Kidney capillary endothelial cell (primary cell): ENCODE measurements at regions not wholly inside any gene's neighbourhood (a gene's known extent, or its start where the extent isn't known, plus 50 kb on each side); places are given as distances from the start of the nearest gene placed in this dataset.
"Not testable (repeated sequence)": the region's sequence is repeated elsewhere in the genome, so short reads cannot be mapped to it uniquely, and the experiment has no call there.

Experiments
- DNase-seq: peaks from one replicate; pipeline ENCODE4 v3.0.0-alpha.2; 2018; ENCODE audit warnings: low spot score

DNA sequence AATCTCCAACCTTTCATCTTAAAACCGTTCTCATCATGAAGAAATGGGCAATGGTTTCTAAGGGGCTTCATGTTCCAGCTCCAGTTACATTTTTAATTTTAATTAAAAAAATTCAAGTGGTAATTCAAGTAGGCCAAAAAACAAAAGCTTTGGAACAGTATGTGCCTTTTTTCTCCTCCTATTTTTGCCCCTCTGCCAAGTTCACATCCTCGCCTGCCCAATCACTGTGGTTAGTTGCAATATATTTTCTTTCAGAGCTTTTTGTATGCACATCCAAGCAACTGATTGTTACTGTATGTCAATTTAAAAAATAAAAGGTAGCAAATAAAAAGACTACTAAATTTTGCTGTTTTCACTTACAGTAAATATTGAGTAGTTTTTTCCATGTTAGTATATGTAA, 99.8 kb upstream of the B3GAT2 start:
- no peak for DNase-seq

DNA sequence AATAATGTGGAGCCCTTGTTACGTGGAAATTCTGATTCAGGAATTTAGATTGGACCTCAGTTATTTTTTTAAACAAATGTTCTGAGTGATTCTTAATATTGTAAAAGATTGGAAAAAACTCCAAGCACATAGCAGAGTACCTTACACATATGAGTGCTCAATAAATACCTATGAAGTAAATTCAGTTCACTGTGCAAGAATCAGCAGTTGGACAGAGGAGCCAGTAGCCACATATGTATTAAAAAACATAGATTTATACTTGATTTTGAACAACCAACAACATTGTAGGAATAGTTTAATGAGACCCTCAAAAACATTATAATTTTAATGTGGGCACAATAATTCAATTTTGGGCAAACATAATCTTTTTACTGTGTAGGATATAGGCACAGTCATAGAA, 109.3 kb upstream of the B3GAT2 start:
- DNase-seq = no peak

DNA sequence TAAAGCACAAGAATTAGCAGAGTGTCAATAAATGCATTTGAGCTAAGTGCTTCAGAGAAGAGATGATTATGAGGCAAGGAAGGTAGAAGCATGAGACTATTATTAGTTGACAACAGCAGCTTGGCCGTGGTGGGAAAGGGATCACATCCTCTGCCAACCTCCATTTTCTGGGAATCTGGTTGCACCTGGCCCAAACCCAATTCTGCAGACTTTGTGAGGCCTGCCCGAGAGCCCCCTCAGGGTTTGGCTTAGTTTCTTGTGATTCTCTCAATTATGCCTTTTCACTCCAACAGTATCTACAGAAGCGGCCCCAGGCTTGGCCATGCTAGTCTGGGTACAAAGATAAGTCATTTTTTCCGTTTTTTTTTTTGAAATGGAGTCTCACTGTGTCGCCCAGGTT, 111.0 kb upstream of the B3GAT2 start:
- DNase-seq = no peak

DNA sequence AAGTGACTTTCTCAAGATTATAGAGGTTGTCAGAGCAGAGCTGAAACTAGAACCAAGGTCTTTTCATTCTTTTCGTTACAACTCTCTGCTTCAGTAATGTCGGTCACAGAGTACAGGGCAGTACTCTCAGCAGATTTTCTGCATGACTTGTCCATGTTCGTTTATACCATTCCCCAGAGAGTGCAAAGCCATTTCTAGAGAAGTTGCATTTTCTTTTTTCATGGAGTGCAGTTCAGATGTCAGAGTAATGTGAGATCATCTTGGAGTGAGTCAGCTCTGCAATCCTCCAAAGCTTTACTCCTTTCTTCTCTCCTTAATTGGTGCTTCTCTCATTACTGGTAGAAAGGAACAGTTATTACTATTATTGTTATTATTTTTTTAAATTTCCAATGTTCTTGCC, 115.6 kb upstream of the B3GAT2 start:
- DNase-seq = no peak

DNA sequence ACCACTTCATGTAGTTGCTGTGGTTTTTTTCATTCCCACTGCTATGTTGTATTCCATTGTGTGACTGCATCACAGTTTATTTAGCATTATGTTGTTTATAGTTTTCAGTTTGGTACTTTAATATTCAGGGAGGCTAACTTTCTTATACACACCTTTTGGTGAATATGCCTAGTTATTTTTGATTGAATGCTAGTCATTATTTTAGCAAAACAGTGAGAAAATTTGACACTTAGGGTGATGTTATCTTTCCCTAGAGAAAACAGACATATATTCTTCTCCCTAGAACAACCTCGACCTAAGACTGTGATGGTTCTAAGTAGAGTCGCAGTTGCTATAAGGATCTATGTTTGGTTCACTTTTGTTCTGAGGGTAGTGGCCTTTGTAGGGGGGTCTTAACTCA, 120.8 kb upstream of the B3GAT2 start:
- DNase-seq = no peak

DNA sequence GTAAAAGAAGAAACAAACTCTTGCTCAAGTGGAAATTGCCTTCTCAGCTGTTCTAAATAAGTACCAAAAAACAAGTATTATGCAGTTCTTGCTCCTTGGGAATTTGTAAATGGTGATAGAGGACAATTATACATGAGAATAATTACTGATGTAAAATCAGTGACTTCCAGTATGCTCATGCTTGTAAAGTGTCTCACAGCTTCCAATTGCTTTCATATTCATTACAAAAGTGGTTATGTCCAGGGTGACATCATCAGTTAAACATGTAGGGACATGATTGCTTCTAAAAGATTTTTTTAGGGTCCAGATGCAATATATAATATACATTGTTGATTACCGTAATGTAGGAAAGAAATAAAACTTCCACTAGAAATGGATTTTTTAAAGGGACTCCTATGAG, 122.8 kb upstream of the B3GAT2 start:
- DNase-seq = no peak

DNA sequence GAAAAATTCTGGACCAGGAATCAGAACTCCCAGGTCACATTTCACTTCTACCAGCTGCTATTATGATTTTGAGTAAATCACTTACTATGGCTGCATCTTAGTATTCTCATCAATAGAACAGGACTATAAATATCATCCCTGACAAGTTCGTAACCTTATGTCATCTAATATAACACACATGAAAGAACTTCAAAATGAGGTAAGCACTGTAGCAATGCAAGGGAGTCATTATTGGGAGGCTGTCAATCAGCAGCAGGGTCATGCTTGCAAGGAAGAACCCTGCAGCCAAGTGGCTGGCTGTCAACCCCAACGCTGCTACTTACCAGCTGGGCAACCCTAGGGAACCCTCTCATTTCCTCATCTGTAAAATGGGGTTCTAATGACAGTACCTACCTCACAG, 123.3 kb upstream of the B3GAT2 start:
- no peak for DNase-seq

DNA sequence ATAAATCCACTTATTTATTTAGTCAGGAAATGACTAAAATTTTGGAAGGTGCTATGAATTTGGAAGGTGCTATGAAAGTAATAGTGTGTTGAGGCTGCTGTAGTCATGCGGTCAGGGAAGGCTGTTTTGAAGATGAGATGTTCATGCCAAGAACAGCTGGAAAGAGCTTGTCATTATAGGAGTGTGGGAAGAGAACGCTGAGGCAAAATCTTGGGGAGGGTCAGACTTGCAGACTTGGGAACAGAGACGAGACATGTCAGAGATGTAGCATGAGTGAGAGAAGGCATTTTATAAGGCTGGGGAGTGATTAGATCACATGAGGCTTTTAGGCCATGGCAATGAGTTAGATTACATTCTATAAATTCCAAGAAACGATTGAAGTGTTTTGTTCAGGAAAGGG, 124.0 kb upstream of the B3GAT2 start:
- DNase-seq = no peak

DNA sequence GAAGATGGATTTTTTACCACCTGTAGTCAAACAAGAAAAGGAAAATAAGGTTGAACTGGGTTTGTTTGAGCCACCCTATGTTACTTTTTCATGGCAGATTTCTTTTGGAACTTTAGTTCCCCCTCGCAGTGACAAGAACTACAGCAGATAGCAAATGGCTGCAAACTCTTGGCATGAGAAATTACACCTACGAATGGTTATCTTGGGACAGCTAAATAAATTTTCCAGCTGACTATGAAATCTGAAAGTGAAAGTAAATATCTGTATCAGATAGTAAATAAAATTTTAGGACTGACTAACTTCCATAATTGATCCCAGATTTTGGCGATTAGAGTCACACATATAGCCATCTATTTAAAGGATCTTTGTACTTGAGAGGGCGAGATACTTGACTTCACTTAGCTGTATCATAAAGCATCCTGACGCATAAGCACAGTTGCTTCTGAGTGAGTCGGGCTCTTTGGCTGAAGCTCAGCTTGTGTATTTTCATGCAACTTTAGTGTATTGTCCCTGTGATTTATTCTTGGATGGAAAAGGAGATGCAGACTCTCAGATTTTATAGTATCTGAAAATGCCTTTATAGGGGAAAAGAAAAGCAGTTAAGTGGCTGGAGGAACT, 125.3 kb upstream of the B3GAT2 start:
- DNase-seq = peak; percentile 23

DNA sequence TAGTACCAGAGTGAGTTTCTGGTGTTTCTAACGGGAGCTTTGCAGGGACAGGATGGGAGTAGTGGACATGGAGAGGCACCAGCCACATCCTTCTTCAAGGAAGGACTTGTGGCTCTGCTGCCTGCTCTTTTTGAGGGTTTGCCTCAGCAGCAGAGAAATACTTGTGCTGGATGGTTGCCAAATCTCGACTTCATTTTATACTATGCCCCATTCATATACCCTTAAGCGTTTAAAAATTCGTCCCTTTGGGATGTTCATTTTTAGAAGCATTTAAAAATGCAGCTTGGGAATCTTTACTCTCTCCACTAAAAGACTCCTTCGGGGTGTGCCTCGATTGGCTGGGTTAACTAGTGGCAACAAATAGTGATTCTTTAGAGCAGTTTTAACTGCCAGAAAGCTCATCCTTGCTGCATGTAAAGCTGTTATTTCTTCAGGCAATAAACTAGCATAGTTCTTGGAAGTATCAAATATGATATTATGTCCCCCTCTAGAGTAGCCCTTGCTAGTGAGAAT, 126.5 kb upstream of the B3GAT2 start:
- no peak for DNase-seq

DNA sequence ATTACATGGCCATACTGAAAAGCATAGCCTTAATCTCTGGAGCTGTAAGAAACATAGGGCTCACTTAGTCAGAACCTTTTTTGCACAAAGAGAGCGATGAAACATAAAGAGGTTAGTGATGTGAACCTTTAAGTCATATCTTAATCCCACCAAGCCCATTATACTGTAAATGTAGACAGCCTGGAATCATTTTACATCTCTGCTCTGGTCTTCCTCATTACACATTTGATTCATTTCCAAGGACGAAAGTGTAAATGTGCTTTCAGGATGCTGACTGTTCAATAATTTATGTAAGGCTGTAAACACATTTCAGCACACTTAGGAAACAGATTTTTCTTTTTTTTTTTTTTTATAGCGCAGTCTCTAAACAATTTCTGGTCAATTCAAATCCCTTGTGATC, 131.3 kb upstream of the B3GAT2 start:
- no peak for DNase-seq

DNA sequence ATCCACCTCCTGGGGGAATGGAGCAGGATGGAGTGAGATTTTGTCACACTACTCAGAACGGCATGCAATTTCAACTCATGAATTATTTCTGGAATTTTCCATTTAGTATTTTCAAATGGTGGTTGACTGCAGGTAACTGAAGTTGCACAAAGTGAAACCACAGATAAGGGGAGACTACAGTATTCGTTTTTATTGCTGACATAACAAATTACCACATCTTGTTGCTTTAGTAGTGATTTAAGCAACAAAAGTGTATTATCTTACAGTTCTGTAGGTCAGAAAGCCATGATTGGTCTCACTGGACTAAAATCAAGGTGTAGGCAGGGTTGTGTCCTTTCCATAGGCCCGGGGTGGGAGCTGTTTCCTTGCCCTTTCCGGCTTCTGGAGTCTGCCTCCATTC, 133.4 kb upstream of the B3GAT2 start:
- no peak for DNase-seq

DNA sequence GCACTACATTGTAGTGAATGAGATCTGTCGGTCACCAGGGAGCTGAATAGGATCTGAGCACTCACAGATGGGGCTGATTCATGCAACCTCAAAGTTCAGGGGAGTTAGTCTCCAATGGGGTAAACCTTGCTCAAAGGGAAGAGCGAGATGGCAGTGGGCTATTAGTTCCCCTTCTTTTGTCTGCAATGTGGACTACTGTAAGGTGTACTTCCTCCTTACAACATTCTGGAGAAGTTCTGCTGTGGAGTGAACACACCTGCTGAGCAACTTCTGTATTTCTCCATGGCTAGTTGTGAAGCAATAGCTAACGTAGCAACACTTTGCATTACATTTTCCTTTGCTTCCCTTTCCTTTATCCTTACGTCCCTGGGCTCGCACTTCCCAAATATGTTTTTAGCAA, 134.3 kb upstream of the B3GAT2 start:
- DNase-seq = no peak

DNA sequence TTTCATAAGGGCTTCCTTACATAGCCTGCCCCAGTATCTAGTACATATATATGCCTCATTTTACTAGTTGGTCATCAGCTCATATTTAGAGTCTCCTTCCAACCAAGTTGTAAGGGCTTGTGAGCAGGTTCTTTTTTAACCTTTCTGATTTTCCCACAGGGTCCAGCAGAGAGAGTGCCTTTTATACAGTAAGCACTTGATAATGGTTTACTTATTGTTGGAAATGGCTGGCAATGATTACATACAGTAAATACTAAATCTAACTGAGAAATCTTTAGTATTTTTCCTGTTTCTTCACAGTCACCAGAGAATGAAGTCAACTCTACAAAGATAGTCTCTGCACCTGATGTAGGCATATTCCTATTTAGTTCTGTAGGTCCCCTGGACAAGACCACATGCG, 135.1 kb upstream of the B3GAT2 start:
- no peak for DNase-seq

DNA sequence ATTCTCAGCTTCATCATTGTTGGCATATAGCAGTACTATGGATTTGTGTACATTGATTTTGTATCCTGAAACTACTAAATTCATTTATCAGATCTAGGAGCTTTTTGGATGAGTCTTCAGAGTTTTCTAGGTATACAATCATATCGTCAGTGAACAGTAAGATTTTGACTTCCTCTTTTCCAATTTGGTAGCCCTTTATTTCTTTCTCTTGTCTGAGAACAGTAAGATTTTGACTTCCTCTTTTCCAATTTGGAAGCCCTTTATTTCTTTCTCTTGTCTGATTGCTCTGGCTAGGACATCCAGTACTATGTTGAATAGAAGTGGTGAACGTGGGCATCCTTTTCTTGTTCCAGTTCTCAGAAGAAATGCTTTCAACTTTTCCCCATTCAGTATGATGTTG, 140.4 kb upstream of the B3GAT2 start:
- not testable (repeated sequence) for DNase-seq

DNA sequence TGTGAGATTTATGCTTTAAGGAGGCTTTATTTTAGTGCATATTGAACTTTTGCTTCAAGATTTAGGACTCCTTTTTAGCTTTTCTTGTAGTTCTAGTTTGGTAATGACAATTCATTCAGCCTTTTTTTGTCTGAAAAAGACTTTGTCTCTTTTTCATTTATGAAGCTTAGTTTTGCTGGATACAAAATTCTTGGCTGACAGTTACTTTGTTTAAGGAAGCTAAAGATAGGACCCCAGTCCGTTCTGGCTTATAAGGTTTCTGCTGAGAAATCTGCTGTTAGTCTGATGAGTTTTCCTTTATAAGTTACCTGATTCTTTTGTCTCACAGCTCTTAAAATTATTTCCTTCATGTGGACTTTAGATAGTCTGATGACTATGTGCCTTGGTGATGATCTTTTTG, 142.8 kb upstream of the B3GAT2 start:
- no peak for DNase-seq

DNA sequence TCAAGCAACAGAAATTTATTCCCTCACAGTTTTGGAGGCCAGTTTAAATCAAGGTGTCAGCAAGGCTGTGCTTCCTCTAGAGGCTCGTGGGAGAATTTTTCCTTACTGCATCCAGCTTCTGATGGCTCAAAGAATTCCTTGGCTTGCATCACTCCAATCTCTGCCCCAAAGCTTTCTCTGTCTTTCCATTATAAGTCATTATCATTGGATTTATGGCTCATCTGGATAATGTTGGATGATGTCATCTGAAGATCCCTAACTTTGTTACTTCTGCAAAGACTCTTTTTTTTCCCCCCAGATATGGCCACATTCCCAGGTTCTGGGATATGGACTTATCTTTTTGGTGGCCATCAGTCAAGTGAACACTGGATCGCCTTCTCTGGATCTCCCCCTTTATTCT, 146.3 kb upstream of the B3GAT2 start:
- no peak for DNase-seq

DNA sequence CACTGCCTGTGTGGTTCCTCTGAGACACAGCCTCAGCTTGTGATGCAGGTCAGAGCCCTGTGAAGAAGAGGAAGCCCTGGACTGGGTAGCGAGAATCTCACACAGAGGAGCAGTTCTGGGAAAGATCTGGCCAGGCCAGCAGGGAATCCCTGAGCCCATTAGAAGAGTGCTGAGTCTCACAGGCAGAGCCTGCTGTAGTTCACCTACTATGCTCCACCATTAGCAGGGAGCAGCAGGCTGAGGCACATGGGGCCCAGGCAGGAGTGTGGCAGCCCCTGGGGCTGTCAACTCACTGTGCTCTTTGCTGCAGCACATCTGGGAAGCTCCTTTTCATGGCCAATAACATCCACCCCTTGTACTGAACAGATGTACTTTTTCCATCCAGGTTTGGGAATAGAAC, 146.8 kb upstream of the B3GAT2 start:
- DNase-seq = no peak

DNA sequence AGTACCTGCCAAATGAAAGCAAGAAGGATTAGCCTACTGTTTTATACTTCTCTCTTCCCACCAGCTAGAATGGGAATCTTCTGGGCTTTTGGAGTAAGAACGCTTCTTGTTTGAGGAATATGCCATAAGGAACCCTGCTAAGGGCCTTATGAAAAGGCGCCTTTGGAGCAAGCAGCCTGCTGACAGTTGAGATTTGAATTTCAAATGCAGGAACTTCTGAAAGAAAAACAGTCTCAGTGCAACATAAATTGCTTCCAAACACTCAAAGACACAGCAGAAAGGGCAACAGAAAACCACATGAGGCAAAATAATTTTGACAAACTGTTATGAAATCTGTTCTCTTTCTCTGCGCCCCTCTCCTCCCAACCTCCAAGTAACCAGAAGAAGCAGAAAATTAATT, 149.4 kb upstream of the B3GAT2 start:
- DNase-seq = no peak

DNA sequence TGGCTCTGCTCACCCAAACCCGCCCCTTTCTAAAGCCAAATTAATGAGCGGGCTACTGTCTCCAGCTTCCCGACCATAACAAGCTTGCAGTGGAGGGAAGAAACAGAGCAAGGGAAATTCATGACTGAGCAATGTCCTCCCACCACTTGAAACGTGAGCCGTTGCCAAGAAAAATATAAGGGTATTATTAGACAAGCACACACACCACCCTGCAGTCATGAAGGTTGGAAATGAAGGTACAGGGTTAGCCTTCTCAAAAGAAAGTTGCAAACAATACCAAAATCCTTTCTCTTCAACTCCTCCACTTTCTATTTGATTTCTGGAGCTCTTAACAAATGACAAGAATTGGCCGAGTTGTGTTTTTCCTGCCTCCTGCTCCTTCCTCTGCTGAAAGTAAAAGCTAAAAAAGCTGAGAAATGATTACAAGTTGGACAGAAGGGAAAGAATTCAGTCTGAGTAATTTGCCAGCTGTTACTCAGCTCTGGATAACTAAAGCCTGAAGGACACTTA, 151.1 kb upstream of the B3GAT2 start:
- DNase-seq = peak; percentile 26

DNA sequence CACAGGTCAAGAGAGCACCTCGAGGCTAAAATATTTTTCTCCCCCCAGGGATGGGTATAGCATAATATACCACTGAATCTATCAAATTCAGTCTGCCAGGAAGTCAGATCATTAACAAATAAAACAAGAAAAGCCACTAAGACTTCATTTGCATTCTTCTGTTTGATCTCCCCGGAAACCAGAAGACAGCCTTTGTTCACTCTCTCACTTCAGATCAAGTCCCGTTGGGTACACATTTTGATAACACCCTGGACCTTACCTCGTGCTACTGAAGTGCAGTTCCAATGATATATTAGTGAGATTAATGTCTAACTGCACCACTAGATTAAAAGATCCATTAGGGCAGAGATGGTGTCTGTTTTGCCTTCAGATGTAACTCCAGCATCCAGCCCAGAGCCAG, 157.7 kb upstream of the B3GAT2 start:
- DNase-seq = no peak

DNA sequence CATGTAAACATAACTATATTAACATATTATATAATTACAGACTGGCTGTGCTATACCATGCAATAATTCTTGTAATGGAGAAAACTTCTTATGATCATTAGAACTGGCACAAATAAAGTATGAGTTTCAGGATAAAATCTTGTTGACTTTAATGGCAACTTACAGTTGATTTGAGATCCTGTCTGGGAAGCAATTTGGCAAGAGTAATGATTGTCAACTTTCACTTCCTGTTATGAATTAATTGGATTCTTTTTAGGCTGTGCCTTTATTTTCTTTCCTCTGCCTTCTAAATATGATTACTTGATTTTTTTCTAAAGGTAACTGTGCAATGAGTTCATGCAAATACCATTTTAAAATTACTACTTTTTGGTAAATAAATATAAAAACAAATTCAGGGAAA, 158.1 kb upstream of the B3GAT2 start:
- DNase-seq = no peak

DNA sequence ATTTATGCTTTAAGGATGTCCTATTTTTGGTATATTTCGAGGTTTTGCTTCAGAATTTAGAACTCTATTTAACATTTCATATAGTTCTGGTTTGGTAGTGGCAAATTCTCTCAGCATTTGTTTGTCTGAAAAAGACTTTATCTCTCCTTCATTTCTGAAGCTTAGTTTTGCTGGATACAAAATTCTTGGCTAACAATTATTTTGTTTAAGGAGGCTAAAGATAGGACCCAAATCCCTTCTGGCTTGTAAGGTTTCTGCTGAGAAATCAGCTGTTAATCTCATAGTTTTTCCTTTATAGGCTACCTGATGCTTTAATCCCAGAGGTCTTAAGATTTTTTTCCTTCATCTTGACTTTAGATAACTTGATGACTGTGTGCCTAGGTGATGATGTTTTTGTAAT, 162.7 kb upstream of the B3GAT2 start:
- no peak for DNase-seq

DNA sequence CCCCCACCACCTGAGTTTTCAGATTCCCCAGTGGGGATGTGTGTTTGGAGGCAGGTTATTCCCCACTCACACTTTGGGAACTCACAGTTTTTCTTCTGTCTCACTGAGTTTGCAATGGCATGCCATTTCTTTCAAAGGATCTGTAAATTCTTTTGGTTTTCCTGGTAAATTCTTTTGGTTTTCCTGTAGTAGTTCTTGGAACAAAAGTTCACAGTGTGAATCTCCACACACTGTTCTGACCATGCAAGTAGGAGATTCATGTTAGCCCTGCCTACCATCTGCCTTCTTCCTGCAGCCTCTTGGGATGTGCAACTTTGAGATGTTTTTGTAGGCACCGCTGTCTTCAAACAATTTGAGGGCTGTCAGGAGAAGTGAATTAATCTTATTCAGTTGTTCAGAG, 165.6 kb upstream of the OGFRL1 start:
- DNase-seq = no peak

DNA sequence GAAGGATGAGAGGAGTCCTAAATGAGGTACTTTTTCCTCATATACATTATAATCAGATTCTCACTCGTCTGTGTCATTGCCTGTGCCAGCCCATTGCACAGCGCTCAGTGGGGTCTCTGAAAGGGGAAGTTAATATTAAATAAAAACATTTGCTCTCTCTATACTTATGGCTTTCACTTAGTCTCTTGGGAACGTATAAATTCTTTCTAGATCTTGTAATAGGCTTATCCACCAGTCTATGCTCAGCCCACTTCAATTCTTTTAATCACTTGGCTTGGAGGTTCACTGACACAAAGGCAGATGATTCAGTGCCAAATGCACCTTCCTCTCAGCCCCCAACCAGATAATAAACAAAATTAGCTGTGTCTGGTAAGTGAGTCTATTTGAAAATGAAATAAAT, 164.3 kb upstream of the OGFRL1 start:
- DNase-seq = no peak
